ENCODE measurements at regions not wholly inside any gene's neighbourhood (a gene's known extent, or its start where the extent isn't known, plus 50 kb on each side); places are given as distances from the start of the nearest gene placed in this dataset.

DNA sequence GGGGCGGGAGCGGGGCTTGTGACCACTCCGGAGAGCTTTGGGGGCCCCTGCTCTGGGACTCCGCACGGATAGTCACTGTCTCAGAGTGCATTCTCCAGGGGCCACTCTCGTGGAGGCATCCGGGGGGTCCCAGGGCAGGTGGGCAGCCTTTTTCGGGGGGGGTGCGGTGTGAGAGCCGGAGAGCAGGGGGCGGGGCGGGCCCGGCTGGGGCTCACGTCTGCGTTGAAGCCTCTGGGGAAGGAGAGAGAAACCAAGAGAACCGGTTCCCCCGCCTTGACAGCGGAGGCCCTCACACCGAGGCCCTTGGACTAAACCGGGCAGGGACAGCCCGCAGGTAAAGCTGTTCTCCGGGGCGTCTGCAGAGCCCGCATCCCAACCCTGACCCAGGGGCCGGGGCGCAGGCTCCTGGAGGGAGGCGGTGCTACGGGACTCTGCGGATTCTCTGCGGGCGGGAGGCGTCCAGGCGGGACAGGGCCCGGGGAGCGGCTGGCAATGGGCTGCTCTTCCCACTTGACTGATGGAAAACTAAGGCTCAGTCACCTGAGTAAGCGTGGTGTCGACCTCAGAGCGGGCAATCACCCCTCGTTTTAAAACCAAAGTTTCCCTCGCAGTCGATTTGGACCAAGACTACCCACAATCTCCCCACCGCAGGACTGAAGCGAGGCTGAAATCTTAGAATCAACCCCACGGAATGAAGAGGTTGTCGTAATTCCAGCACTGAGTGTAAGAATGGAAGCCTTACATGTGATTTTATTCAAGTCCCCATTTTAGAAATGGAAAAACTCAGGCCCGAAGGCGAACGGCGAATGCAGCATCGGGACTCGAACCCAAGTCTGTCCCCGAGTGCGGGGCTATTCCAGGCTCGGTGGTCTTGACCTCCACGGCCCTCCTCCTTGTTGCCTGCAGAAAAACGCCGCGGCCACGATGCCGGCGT lies 49.6 kb upstream of the AMZ2 start:
- no peaks in the 10 kb centered on the region for H3K9me3 ChIP-seq
- peak overlapping the region; percentile 43 for H3K4me3 ChIP-seq
- peaks cover 44% of the 10 kb centered on the region for H3K4me1 ChIP-seq
- peak overlapping the region; percentile 96 for H3K4me2 ChIP-seq
- DNase-seq (ENCODE audit: low read depth in 1 of 2, low spot score in 1 of 2) (peak in 1 of 2 experiments; percentile 24), FAIRE-seq (no peak), ATAC-seq (peak in 1 of 2 experiments; percentile 8; a peak in 3 of 6 replicates)
- WGBS (ENCODE audit: missing lambda C conversion rate): 18% methylated on average over 49 of the region's 61 CpGs
- no peak for TF ChIP-seq RARB (CRISPR knock-in tag; IDR thresholded peaks at IDR 0.05)
- H3K27ac ChIP-seq: no peak overlapping the region
- ChIA-PET CTCF (interaction anchor here (1.1 to 7.9 kb wide), 7 partner anchors 12 to 282 kb away, joined by 3 to 135 read pairs (median 22); no protein-coding TSS in a partner anchor), POLR2A (no interaction called here)
